HG02938 (cell line): ENCODE measurements at regions not wholly inside any gene's neighbourhood (a gene's known extent, or its start where the extent isn't known, plus 50 kb on each side); places are given as distances from the start of the nearest gene placed in this dataset.
"Not testable (repeated sequence)": the region's sequence is repeated elsewhere in the genome, so short reads cannot be mapped to it uniquely, and the experiment has no call there.

ENCODE experiments used
- ATAC-seq: cut with Tn5 transposase; IDR thresholded peaks from one replicate; pipeline ENCODE4 v1.9.1; 2021; ENCODE audit warnings: mild to moderate bottlenecking, moderate library complexity; ENCODE audit not compliant: unreplicated experiment

DNA sequence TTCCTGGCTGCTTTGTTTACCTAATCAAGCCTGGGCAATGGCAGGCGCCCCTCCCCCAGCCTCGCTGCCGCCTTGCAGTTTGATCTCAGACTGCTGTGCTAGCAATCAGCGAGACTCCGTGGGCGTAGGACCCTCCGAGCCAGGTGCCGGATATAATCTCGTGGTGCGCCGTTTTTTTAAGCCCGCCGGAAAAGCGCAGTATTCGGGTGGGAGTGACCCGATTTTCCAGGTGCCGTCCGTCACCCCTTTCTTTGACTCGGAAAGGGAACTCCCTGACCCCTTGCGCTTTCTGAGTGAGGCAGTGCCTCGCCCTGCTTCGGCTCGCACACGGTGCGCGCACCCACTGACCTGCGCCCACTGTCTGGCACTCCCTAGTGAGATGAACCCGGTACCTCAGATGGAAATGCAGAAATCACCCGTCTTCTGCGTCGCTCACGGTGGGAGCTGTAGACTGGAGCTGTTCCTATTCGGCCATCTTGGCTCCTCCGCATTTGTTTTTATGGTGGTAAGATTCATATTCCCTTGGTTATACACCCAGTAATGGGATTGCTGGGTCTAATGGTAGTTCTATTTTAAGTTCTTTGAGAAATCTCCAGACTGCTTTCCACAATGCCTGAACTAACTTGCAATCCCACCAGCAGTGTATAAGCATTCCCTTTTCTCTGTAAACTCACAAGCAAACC is 652.1 kb upstream of the LRFN5 start:
- not testable (repeated sequence) for ATAC-seq

DNA sequence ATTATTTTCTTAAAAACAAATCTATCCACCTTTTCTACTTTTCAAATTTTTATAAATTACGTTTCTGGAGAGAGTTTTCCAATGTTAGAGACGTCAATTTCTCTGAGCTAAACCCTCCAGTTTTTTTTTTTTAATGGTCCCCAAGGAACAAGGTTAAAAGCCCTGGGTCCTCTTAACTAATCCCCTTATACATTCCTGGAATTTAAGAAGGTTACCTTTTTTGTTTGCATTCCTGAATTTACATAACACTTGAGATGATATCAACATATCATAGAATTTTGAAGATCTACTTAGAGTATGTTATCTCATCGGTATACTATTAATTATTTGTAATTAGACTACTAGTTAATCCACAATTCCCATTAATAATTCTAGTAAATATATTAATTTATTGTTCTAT is 662.2 kb upstream of the LRFN5 start:
- ATAC-seq, result no peak

DNA sequence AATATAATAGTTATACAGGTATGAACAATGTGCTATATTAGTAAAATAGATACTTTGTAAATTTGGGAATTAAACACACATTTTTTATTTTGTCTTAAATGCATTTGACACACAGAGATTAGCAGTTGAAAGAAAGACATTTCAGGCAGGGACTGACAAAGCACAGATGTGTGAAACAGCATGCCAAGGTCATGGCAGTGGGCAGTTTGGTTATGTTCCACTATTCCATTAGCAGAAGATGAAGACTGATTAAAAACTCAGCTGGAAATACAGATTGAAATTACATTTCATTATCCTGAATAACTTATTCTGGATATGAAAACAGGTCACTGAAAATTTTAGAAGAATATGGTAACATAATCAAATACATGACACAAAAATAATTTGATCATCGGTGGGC is 669.8 kb upstream of the LRFN5 start:
- no peak for ATAC-seq

DNA sequence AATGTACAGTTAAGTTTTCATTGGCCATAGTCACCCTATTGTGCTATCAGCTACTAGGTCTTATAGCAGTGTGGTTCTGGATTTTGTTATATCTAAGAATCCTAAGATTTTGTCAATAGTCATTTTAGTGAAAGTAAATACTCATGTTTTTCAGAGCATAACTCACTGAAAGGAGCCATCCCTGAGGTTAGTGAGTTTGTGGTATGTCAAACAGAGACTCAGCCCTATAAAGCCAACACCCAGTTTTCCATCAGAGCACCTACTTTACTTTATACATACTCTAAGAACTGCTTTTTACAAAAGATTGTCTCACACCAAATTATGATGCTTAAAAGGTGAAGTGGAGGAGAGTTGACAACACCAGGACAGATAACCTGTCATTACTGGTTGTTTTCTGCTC is 686.3 kb upstream of the LRFN5 start:
- ATAC-seq, result no peak

DNA sequence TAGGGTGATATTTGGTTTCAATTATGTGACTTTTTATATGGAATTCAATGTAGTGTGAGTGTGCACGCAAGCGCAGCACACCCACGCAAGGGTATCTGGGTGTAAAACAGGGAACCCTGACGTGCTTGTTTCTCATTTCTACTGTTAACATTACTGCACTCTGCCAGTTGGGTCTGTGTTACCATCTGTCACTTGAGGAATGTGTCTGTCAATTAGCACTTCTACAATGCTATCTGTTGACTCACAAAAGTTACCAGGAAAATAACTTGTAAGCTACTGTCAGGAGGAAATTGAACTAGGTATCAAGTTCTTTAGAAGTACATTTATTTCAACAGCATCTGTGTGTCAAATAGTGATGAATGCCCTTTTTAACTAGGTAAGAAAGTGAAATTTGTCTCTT is 695.5 kb upstream of the LRFN5 start:
- no peak for ATAC-seq

DNA sequence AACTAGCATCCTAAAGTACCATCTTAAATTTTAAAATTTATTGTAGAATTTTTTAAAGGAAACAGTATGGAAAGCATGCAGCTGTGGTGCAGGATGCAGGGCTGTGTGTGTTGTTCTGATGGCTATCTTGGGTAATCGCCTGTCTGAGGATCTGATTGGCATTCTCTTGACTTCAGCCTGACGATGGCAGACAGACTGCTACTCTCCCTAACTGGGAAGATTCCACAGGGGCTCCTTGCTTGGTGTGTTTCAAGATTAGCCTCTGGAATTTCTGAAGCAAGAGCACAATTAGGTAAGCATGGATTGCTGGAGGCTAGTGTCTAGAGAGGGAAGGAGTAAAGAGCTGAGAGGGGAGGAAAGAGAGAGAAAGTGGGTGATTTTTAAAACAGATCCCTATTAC is 696.8 kb upstream of the LRFN5 start:
- ATAC-seq, result no peak

DNA sequence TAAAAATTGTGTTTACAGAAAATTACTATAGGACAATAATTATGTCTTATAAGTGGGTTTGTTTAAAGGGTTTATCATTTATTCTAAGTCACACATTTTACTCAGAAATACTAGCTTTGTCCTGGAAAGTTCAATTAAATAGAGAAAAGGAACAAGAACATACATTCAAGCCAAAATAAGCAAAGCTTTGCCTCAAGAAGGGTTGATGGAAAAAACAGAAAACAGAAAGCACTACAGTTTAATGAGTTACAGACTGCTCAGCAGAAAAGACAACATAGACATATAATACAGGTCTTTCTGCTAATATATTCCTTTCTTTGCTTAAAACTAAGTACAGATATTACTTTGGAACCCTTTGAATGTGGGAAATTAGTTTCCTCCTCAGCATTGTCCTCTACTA is 703.0 kb upstream of the LRFN5 start:
- ATAC-seq, result no peak

DNA sequence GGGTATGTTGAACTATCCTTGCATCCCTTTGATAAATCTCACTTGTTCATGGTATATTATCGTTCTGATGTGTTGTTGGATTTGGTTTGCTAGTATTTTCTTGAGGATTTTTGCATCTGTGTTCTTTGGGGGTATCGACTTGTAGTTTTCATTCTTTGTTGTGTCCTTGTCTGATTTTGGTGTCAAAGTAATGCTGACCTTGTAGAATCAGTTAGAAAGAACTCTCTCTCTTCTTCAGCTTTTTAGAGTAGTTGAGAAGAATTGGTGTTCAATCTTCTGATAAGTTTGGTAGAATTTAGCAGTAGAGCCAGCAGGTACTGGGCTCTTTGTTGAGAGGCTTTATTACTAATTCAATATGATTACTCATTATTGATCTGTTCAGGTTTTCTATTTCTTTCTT is 707.2 kb upstream of the LRFN5 start:
- no peak for ATAC-seq

DNA sequence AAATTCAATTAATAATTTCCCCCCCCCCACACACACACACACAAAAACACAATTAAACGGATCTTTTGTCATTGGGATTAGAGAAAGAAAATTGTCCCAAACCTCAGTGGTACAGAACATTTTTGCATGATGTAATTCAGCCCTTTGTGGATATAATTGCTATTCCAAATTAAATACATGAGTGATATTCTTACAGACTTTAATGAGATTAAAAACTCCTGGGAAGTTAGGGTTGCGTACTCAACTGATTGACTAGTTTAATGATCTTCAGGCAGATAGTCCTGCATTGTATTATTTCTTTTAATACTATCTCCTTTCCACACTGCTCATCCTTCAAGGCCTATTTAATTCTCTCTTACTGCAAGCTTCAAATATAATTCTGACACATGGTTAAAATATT is 711.8 kb upstream of the LRFN5 start:
- no peak for ATAC-seq

DNA sequence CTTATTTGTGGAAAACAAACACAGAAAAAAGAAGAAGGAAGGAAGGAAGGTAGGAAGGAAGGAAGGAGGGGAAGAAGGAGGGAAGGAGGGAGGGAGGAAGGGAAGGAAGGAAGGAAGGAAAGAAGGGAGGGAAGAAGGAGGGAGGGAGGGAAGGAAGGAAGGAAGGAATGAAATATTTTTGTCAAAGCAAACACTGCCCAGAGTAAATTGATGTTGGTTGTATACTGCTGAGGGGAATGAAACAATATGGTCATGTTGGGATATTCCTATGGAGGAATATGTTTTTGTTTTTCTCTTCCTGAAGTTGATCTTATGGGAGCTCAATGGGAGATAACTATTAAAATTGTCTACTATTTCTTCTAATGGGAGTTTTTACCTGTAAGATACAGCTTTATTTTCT is 717.5 kb upstream of the LRFN5 start:
- no peak for ATAC-seq

DNA sequence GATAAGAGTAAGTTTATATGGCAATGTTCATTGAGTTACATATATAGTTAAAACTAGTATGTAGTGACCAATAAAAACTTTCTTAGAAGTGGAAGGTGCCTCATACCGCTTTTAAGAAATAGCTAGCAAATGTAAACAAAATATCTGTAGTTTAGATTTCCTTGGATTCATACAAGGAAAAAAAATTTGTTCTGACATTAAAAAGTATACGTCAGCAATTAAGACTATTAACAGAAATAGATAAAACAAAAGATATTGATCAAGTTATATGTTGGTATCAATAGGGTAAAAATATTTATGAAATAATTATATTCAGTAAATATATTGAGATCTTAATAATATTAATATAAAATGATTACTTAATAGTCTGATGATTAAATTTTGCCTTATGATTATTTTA is 718.8 kb upstream of the LRFN5 start:
- no peak for ATAC-seq

DNA sequence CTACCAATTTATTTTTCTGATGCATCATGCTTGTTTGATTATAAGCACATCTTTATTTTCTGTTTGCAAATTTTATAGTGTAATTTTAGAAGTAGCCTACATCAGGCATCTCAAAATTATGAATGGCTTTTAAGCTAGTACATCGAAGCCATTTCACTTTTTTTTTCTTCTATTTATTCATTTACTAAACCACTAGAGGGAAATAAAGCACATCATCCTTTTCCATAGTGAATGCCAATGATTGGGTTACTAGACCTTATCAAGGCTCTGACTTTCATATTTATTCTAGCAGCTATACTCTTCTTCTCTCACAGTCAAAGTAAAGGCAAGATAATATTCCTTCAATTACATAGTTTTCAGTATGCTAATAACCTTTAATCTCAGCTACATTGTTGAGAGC is 736.4 kb upstream of the LRFN5 start:
- no peak for ATAC-seq

DNA sequence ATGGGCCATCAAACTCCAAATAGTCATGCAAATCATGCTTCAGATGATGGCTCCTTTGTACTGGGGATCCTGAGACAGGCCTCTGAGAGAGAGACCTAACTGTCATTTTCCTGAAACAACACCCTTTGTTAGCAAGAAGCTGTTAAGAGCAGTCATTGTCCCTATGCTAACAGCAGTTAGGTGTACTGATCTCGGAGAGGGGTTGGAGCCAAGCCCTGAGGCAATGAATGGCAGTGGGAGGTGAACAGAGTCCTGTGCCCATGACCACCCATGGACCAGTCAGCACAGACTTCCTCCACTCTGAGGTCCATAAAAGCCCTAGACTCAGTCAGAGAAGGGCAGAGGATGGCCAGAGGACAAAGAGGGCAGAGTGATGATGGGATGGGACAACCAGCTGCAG is 747.6 kb upstream of the LRFN5 start:
- ATAC-seq, result no peak

DNA sequence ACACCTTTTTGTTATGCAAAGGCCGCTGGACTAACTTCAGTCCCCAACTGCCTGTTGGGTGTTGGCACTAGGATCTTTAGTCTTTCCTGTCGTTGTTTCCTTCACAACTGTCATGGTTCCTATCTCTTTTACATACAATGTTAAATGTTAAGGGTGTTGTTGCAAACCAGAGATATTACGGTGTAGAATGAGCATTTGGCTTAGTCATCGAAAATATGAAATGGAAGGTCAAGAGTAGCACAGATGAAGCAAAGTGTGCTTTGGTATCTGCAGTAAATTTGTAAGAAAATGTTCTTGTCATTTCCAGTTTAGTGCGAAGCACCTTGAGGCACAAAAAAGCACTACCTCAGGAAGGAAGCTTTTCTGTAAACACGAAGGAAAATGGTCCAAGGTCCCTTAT is 751.3 kb upstream of the LRFN5 start:
- no peak for ATAC-seq

DNA sequence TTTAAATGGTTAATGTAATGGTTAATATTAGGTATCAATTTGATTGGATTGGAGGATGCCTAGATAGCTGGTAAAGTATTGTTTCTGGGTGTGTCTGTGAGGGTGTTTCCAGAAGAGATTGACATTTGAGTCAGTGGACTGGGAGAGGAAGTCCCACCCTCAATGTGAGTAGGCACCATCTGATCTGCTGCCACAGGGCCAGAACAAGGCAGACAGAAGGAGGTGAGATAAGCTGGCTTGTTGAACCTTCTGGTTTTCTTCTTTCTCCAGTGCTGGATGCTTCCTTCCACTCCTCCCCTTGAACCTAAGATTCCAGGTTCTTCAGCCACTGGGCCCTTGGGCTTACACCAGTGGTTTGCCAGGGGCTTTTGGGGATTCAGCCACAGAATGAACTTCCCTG is 756.5 kb upstream of the LRFN5 start:
- ATAC-seq, result no peak

DNA sequence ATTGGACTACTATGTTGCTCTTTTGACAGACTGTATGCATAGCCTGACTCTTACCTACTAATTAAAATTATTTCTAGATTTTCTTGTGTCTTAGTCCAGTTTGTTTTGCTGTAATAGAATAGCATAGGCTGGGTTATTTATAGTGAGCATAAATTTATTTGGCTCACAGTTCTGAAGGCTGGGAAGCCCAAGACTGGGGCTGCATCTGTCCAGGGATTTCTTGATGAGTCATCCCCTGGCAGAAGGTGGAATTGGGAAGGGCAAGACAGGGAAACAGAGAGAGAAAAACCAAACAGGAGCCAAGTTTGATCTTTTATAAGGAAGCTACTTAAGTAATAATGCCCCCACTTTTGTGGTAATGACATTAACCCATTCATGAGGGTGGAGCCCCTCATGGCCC is 759.2 kb upstream of the LRFN5 start:
- no peak for ATAC-seq

DNA sequence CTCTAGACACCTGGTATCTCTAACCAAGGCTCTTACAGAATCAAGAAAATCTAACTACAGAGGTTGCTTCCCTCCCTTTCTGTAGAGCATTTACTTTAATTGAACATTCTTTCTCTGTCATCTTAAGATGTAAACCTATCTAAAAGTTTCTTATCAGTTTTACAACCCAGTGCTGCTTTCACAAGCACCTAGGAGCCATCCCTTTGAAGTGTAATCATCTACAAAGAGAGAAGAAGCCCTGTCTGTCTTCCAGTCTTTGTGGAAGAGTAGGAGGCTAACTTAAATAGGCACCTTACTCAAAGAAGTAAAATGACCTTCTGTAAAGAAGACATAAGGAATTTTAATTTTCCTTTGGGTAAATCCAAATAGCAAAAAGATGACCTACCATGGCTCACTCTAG is 763.9 kb upstream of the LRFN5 start:
- ATAC-seq, result no peak

DNA sequence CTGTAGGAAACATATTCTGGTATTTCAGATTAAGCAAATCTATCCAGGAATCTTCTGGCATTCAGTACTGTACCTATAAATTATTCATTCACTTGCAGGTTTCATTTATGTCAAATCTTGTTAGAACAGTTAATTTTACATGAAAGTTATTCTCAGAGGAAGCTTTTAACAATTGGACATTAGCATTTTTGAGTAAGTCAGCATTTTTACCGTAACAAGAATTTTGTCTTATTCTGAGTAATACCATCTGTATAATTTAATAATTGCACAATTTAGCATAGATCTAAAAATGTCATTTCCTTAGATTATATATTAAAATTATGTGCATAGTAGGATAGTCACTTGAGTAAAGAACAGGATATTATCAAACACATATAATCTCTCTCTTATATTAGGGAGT is 764.8 kb upstream of the LRFN5 start:
- no peak for ATAC-seq

DNA sequence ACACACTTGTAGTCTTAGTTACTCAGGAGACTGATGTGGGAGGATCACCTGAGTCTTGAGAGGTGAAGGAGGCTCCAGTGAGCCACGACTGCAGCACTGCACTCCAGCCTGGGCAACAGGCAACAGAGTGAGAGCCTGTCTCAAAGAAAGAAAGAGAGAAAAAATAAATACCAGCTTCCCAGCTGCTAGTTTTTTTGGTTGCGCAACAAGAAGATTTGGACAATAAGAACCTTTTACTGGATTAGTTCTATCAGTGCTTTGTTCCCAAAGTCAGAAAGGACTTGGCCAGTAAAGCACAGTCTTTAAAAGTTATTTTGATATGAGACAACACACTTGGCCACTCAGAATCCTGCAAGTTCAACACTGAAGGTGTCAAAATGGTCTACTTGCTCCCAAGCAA is 768.1 kb upstream of the LRFN5 start:
- no peak for ATAC-seq

DNA sequence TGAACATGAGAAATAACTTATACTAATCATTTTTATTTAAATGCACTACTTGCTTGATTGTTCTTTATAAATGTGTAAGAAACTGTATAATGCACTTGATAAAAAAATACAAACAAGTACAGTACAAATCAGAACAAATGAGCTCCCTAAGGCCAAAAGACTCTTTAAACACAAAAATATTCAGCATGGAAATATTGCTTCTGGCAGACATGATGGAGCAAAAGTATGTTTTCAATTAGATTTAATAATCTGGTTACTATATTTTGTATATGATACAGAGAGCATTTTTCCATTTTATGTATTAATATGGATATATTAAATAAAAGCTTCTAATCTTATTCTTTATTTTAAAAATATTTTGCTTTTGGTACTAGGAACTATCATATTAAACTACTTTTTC is 800.2 kb upstream of the LRFN5 start:
- ATAC-seq, result no peak

DNA sequence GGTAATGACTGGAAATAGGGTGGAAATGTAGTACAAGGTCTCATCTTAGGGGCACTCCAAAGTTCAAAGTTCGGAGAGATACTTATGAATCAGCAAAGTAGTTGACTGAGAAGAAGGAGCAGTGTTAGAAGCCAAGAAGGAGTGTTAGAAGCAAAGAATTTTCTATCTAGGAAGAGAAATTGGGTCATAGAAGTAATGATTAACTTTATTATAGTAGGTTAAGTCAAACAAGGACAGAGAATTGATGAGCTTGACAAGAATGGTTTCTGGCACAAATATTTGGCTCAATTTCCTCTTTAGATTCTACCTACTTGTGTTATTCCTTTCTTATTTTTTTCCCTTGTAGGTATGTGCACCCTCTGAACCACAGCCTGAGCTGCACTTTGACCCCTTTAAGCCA is 810.5 kb upstream of the LRFN5 start:
- ATAC-seq, result no peak

DNA sequence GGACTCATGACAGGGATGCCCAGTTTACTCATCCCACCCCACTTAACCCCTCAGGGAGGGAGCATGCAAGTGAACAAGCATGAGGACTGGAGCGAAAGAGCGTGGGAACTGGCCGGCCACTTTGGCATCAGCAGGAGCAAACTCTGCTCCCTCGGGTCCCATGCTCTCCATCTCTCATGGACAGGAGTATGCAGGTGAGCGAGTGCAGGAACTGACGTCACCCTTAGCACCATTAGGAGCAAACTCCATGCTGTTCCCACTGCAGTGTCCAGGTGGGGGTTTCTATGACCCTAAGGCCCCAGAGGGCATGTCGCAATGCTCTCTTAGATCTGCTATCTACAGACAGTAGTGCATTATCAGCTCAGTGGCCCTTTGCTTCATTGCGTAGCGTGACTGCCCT is 821.8 kb upstream of the LRFN5 start:
- ATAC-seq, result no peak

DNA sequence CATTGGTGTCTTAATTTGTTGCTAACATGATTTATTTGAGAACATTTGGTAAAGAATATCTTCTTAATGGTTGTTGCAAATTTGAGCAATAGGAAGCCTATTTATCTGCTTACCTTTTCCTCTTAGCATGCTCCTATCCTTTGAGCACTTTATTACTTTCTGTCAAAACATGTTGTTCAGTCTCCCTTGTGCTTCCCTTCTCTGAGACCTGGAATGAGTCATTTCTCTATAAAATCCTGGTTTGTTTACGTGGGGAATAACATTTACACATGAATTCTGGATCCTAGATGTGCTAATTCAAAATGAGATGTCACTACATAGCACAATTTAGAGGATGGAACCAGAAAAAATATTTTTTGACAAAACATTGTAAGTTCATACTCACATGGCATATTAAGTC is 844.0 kb upstream of the LRFN5 start:
- ATAC-seq, result no peak

DNA sequence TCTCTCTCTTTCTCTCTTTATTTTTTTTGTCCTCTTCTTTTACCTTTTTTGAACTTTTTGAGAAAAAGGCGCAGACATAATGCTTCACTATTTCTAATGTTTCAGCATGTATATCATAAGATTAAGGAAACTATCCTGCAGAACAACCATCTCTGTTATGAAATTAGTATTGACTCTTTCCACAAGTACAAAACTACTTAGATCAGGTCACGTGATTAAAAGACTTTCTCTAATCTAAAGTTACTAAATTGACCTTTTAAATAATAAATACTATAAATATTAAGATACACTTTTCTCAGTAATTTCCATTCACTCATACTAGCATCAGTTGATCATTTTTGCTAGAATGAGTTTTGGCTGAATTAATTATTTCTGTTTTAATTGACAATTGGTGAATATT is 844.5 kb upstream of the LRFN5 start:
- no peak for ATAC-seq
